HG03097 (cell line): ENCODE measurements at regions not wholly inside any gene's neighbourhood (a gene's known extent, or its start where the extent isn't known, plus 50 kb on each side); places are given as distances from the start of the nearest gene placed in this dataset.
"Not testable (repeated sequence)": the region's sequence is repeated elsewhere in the genome, so short reads cannot be mapped to it uniquely, and the experiment has no call there.

Experiments used
- ATAC-seq: cut with Tn5 transposase; IDR thresholded peaks from one replicate; pipeline ENCODE4 v1.9.1; 2021; ENCODE audit not compliant: unreplicated experiment, low FRiP score

DNA sequence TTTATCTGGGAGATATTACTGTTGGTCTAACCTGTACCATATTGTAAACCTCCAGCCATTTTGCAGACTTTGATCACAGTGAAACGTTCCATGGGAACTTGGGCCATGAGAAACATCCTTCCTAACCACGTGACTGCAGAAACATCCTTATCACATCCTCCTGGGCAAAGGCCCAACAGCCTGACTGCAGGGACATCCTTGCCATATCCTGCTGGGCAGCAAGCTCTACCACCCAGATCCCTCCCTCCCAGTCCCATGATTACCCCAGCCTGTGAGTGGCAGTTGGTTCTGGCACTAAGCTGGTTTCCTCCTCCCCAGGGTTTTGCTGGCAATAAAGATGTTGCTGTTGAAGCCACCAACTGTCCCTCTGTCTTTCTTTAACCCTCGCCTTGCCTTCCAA, 201.2 kb downstream of the POTEC start:
- not testable (repeated sequence) for ATAC-seq

GRCh38 chr18:14336017-14336416, 203.8 kb upstream of the ZNF519 start:
- not testable (repeated sequence) for ATAC-seq

GRCh38 chr18:14321217-14321616, 189.0 kb upstream of the ZNF519 start:
- not testable (repeated sequence) for ATAC-seq

- not testable (repeated sequence) for ATAC-seq
Observed at GRCh38 chr18:14301255-14301654, 169.0 kb upstream of the ZNF519 start.

GRCh38 chr18:14295081-14295480, 162.8 kb upstream of the ZNF519 start:
- ATAC-seq = not testable (repeated sequence)

- no peak for ATAC-seq
Observed at GRCh38 chr18:14285053-14285452, 152.8 kb upstream of the ZNF519 start.

DNA sequence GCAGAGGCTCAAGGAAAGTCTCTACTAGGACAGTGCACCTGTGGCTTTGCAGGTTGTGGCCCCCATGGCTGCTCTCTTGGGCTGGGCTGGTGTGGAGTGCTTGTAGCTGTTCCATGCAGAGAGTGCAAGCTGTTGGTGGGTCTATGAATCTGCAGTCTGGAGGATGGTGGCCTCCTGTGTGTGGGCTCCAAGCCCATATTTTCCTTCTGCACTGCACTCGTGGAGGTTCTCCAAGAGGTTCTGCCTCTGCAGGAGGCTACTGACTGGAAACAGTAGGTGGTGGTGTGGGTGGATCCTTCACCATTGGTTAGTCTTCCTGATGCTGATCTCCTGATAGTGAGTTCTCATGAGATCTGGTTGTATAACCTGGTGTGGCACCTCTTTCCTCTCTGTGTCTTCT, 143.2 kb upstream of the ZNF519 start:
- ATAC-seq = not testable (repeated sequence)

- not testable (repeated sequence) for ATAC-seq
Observed at GRCh38 chr18:14265637-14266410, 133.6 kb upstream of the ZNF519 start.

- not testable (repeated sequence) for ATAC-seq
Observed at GRCh38 chr18:14262786-14263185, 130.6 kb upstream of the ZNF519 start.

- not testable (repeated sequence) for ATAC-seq
Observed at GRCh38 chr18:14250084-14250677, 117.9 kb upstream of the ZNF519 start.

GRCh38 chr18:14239224-14239623, 107.0 kb upstream of the ZNF519 start:
- not testable (repeated sequence) for ATAC-seq

DNA sequence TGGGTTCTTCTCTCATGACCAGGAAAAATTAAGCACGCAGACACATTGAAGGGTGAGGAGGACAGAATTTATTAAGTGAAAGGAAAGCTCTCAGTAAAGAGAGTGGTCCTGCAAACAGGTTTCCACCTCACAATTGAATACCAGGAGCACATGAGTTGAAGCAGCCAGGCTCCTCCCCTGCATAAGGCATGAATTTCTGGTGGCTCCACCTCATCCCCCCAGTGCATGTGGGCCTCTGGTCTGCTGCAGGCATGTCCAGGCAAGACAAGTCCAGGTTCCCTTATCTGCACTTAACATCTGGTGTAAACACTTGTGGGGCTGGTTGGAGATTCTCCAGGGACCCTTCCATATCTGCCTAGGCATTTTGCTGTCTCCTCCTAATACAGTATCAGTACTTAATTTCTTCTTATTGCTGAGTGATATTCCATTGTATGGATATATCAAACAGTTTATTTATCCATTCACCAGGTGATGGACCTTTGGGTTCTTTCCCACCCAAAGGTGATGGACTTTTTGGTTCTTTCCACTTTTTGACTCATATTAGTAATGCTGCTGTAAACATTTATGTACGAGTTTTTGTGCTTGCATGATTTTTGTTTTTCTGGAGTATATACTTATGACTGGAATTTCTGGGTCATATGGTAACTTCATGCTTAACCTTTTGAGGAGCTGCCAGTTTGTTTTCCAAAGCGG, 104.3 kb upstream of the ZNF519 start:
- not testable (repeated sequence) for ATAC-seq

GRCh38 chr18:14225286-14225679, 93.0 kb upstream of the ZNF519 start:
- not testable (repeated sequence) for ATAC-seq

- ATAC-seq = not testable (repeated sequence)
Observed at GRCh38 chr18:14224551-14225285, 92.5 kb upstream of the ZNF519 start.

DNA sequence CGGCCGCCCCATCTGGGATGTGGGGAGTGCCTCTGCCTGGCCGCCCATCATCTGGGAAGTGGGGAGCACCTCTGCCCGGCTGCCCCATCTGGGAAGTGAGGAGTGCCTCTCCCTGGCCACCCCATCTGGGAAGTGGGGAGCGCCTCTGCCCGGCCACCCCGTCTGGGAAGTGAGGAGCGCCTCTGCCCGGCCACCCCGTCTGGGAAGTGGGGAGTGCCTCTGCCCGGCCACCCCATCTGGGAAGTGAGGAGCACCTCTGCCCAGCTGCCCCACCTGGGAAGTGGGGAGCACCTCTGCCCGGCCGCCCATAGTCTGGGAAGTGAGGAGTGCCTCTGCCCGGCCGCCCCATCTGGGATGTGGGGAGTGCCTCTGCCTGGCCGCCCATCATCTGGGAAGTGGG, 91.7 kb upstream of the ZNF519 start:
- ATAC-seq = not testable (repeated sequence)

- not testable (repeated sequence) for ATAC-seq
Observed at GRCh38 chr18:14223231-14223822, 91.1 kb upstream of the ZNF519 start.

GRCh38 chr18:14222354-14223221, 90.4 kb upstream of the ZNF519 start:
- not testable (repeated sequence) for ATAC-seq

DNA sequence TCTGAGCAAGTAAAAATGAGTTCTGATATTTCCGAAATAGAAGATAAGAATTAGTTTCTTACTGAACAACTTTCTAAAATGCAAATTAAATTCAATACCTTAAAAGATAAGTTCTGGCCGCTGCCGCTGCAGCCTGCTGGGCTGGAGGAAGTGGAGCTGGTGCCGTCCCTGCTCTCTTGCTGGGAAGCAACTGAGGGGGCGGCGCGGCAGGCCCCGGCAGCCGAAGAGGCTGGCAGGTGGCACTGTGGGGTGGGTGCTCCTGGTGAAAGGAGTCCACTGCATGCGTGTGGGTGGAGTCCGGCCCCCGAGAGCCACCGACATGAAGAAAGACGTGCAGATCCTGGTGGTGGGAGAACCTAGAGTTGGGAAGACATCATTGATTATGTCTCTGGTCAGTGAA, 89.5 kb upstream of the ZNF519 start:
- no peak for ATAC-seq

DNA sequence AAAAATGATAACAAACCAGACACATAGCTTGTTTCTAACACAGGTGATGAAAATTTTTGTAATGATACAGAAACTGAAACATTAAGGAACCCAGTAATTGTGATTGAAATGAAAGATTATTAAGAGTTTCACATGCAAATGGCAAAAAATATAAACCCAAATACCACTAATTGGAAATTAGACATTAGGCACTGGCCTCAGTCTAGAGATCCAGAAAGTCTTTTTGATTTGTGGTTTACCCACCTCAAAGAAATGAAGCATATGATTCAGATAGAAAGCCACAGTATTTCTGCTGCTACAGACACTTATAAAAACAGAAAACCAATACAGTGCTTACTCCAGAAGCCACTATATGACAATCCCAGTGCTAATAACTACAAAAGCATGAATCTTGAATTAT, 83.7 kb upstream of the ZNF519 start:
- not testable (repeated sequence) for ATAC-seq
